Stomach (tissue), 8 donors: ENCODE measurements at regions not wholly inside any gene's neighbourhood (a gene's known extent, or its start where the extent isn't known, plus 50 kb on each side); places are given as distances from the start of the nearest gene placed in this dataset.

Experiments used
- DNase-seq, 2 donors: peaks; one replicate each; pipeline versions ENCODE4 v3.0.0 to v3.0.0-alpha.2; 2013 to 2019
- H3K27ac ChIP-seq, 5 donors: fragments of 200-600 bp in 4 of 5; sonication (generic) in 4 of 5; one replicate each; pipeline ENCODE4 v1.5.1; 2013 to 2019; ENCODE audit warnings: mild to moderate bottlenecking in 1 of 5, moderate library complexity in 1 of 5
- H3K27me3 ChIP-seq, 3 donors: fragments of 200-600 bp; sonication (generic); one replicate each; pipeline ENCODE4 v1.5.1; 2017 to 2019; ENCODE audit warnings: mixed run types in 1 of 3
- H3K36me3 ChIP-seq, 4 donors: fragments of 200-600 bp; sonication (generic); 1 replicate in 3 of 4; 2 replicates in 1 of 4; pipeline ENCODE4 v1.5.1; 2016 to 2019
- H3K4me1 ChIP-seq, 4 donors: fragments of 200-600 bp; sonication (generic); one replicate each; pipeline ENCODE4 v1.5.1; 2016 to 2019
- H3K4me3 ChIP-seq, 4 donors: fragments of 200-600 bp; sonication (generic) in 3 of 4; one replicate each; pipeline ENCODE4 v1.5.1; 2016 to 2019; ENCODE audit warnings: mild to moderate bottlenecking in 1 of 4
- H3K9me3 ChIP-seq, 4 donors: fragments of 200-600 bp; sonication (generic); one replicate each; pipeline ENCODE4 v1.5.1; 2016 to 2019
- CTCF ChIP-seq, 7 experiments: fragments of 450-650 bp in 4 of 7; fragments of 200-600 bp in 3 of 7; sonication (generic) in 3 of 7; IDR thresholded peaks; one replicate each; pipeline ENCODE4 v1.5.1; 2016 to 2019; ENCODE audit warnings: antibody characterized with exemption in 7 of 7, control low read depth in 2 of 7, mild to moderate bottlenecking in 1 of 7
- EP300 ChIP-seq: sonication (generic); formaldehyde crosslinking; IDR thresholded peaks from one replicate; pipeline ENCODE4 v1.6.1; 2017; ENCODE audit warnings: antibody characterized with exemption
- POLR2A ChIP-seq, 4 donors: fragments of 450-650 bp; IDR thresholded peaks; one replicate each; pipeline ENCODE4 v1.6.1; 2016; ENCODE audit warnings: antibody characterized with exemption in 4 of 4, control low read depth in 2 of 4, mild to moderate bottlenecking in 1 of 4, moderate library complexity in 1 of 4
- POLR2AphosphoS5 ChIP-seq, 3 donors: sonication (generic); formaldehyde crosslinking; IDR thresholded peaks; one replicate each; pipeline ENCODE4 v1.6.1; 2016; ENCODE audit warnings: antibody characterized with exemption in 3 of 3
- WGBS, 5 donors: extraction: QIAGEN DNeasy Blood & Tissue Kit in 3 of 5; methylation state at CpG; one replicate each; pipeline versions ENCODE4 v1.1.5 to v1.1.7; 2013 to 2018; 5-methylcytosine and 5-hydroxymethylcytosine counted together
- intact Hi-C: fragments of 100-400 bp; cut with DNase I; formaldehyde crosslinking; loops from one replicate; pipeline ENCODE4 v1.15.1; 2023; ENCODE audit warnings: low total_unique reads
- donor health status: healthy with polysubstance abuse.
- donor health status: Bipolar disorder and iron deficiency.
- donor health status: healthy.

GRCh38 chr2:64324746-64325410, 129.1 kb upstream of the LGALSL start:
- intact Hi-C loops, result no loop called here
- Histone ChIP-seq H3K4me3 (no peak overlapping the region), H3K4me1 (peaks cover 4 to 29% (median 15%) of the 10 kb centered on the region in 4 donors), H3K27ac (no peak overlapping the region), H3K9me3 (peaks cover 0 to 6% (median 0%) of the 10 kb centered on the region in 4 donors), H3K27me3 (peaks cover 0 to 9% (median 0%) of the 10 kb centered on the region in 3 donors), H3K36me3 (no peaks in the 10 kb centered on the region)
- no peak for DNase-seq
- 83 to 89% (median 87%) methylated on average over 10 of the region's 10 CpGs for WGBS, 5 donors
- no peak for TF ChIP-seq POLR2A (IDR thresholded peaks at IDR 0.05)
- TF ChIP-seq EP300, result no peak
- no peak for TF ChIP-seq CTCF (IDR thresholded peaks at IDR 0.05)
- TF ChIP-seq POLR2AphosphoS5 (IDR thresholded peaks at IDR 0.05), result no peak

GRCh38 chr2:64325477-64325851, 128.5 kb upstream of the LGALSL start:
- Histone ChIP-seq H3K27ac (peak overlapping the region in 1 of 5 donors; percentile 39), H3K27me3 (peaks cover 0 to 9% (median 0%) of the 10 kb centered on the region in 3 donors), H3K4me1 (peaks cover 10 to 35% (median 19%) of the 10 kb centered on the region in 4 donors), H3K36me3 (no peaks in the 10 kb centered on the region), H3K9me3 (peaks cover 0 to 6% (median 0%) of the 10 kb centered on the region in 4 donors), H3K4me3 (no peak overlapping the region)
- intact Hi-C loops, result no loop called here
- no peak for TF ChIP-seq POLR2AphosphoS5 (IDR thresholded peaks at IDR 0.05)
- no peak for TF ChIP-seq POLR2A (IDR thresholded peaks at IDR 0.05)
- no peak for TF ChIP-seq EP300
- no peak for TF ChIP-seq CTCF (IDR thresholded peaks at IDR 0.05)
- no peak for DNase-seq

- TF ChIP-seq POLR2AphosphoS5 (IDR thresholded peaks at IDR 0.05) (no peak), POLR2A (IDR thresholded peaks at IDR 0.05) (no peak), CTCF (IDR thresholded peaks at IDR 0.05) (no peak), EP300 (no peak)
- 87 to 89% (median 88%) methylated on average over 8 of the region's 8 CpGs for WGBS, 5 donors
- H3K9me3 ChIP-seq, result peaks cover 0 to 3% (median 0%) of the 10 kb centered on the region in 4 donors
Observed at GRCh38 chr2:64325852-64326577, 127.9 kb upstream of the LGALSL start.

GRCh38 chr2:64326578-64327050, 127.3 kb upstream of the LGALSL start:
- no peak for DNase-seq
- no peak for TF ChIP-seq CTCF (IDR thresholded peaks at IDR 0.05)
- TF ChIP-seq POLR2AphosphoS5 (IDR thresholded peaks at IDR 0.05), result no peak
- TF ChIP-seq POLR2A (IDR thresholded peaks at IDR 0.05), result no peak
- TF ChIP-seq EP300, result no peak
- Histone ChIP-seq H3K36me3 (no peaks in the 10 kb centered on the region), H3K27me3 (peaks cover 0 to 9% (median 0%) of the 10 kb centered on the region in 3 donors), H3K9me3 (no peaks in the 10 kb centered on the region), H3K4me3 (no peak overlapping the region), H3K4me1 (peaks cover 18 to 45% (median 27%) of the 10 kb centered on the region in 4 donors), H3K27ac (peak overlapping the region in 2 of 5 donors; percentile 13 to 39)
- intact Hi-C loops, result no loop called here
- WGBS, 5 donors, result 84 to 89% (median 87%) methylated on average over 11 to 14 of the region's 14 CpGs

More at GRCh38 chr2:64325852-64326577, 127.9 kb upstream of the LGALSL start:
- no peak overlapping the region for H3K4me3 ChIP-seq
- peaks cover 0 to 9% (median 0%) of the 10 kb centered on the region in 3 donors for H3K27me3 ChIP-seq
- H3K4me1 ChIP-seq, result peaks cover 16 to 40% (median 25%) of the 10 kb centered on the region in 4 donors
- peak in 1 of 2 donors; percentile 59 for DNase-seq
- intact Hi-C loops, result no loop called here
- H3K36me3 ChIP-seq, result no peaks in the 10 kb centered on the region
- H3K27ac ChIP-seq, result peak overlapping the region in 2 of 5 donors; percentile 13 to 39
